MM.1S (cell line): ENCODE measurements at regions not wholly inside any gene's neighbourhood (a gene's known extent, or its start where the extent isn't known, plus 50 kb on each side); places are given as distances from the start of the nearest gene placed in this dataset.

Experiments used
- CTCF ChIP-seq: fragments of 300-600 bp; sonication (generic); IDR thresholded peaks from 2 replicates; pipeline ENCODE4 v1.5.1; 2016; ENCODE audit warnings: antibody characterized with exemption, low read length, mixed read lengths
- EZH2 ChIP-seq: fragments of 300-600 bp; sonication (generic); optimal IDR thresholded peaks from 2 replicates; pipeline ENCODE3; 2017; ENCODE audit warnings: low read depth, mild to moderate bottlenecking, antibody characterized with exemption, low read length, mixed read lengths
- EZH2phosphoT487 ChIP-seq: fragments of 300-600 bp; sonication (generic); IDR thresholded peaks from 2 replicates; pipeline ENCODE4 v1.6.1; 2018; ENCODE audit warnings: antibody characterized with exemption, low read length

- TF ChIP-seq CTCF: no peak
- no peak for TF ChIP-seq EZH2
- no peak for TF ChIP-seq EZH2phosphoT487
These were observed 413.0 kb upstream of the ADARB2 start for GRCh38 chr10:2150288-2150687.
